ENCODE measurements at regions not wholly inside any gene's neighbourhood (a gene's known extent, or its start where the extent isn't known, plus 50 kb on each side); places are given as distances from the start of the nearest gene placed in this dataset.
A peak's percentile ranks its signal among the peaks of the same experiment; 100 is the strongest.

- in situ Hi-C loops (cut with MboI; ENCODE audit: low pct_unique_long_range_greater_than_20kb, low sequenced_read_pairs) = no loop called here
- no peak for DNase-seq
Measured at GRCh38 chr14:25911831-25912230, 686.0 kb downstream of the NOVA1 start.

- DNase-seq = no peak
- in situ Hi-C loops (cut with MboI; ENCODE audit: low pct_unique_long_range_greater_than_20kb, low sequenced_read_pairs) = no loop called here
Measured at GRCh38 chr14:25909045-25909747, 688.6 kb downstream of the NOVA1 start.

GRCh38 chr14:25908277-25909044 lies 689.4 kb downstream of the NOVA1 start:
- DNase-seq = no peak
- in situ Hi-C loops (cut with MboI; ENCODE audit: low pct_unique_long_range_greater_than_20kb, low sequenced_read_pairs) = no loop called here

GRCh38 chr14:25904446-25904845 lies 693.4 kb downstream of the NOVA1 start:
- in situ Hi-C loops (cut with MboI; ENCODE audit: low pct_unique_long_range_greater_than_20kb, low sequenced_read_pairs) = no loop called here
- no peak for DNase-seq

GRCh38 chr14:25899197-25899596 lies 698.6 kb downstream of the NOVA1 start:
- DNase-seq = no peak
- in situ Hi-C loops (cut with MboI; ENCODE audit: low pct_unique_long_range_greater_than_20kb, low sequenced_read_pairs) = no loop called here

- no peak for DNase-seq
- in situ Hi-C loops (cut with MboI; ENCODE audit: low pct_unique_long_range_greater_than_20kb, low sequenced_read_pairs) = no loop called here
Measured at GRCh38 chr14:25896777-25897176, 701.1 kb downstream of the NOVA1 start.

- DNase-seq = no peak
- in situ Hi-C loops (cut with MboI; ENCODE audit: low pct_unique_long_range_greater_than_20kb, low sequenced_read_pairs) = no loop called here
Measured at GRCh38 chr14:25895740-25896139, 702.1 kb downstream of the NOVA1 start.

- no peak for DNase-seq
- in situ Hi-C loops (cut with MboI; ENCODE audit: low pct_unique_long_range_greater_than_20kb, low sequenced_read_pairs) = no loop called here
Measured at GRCh38 chr14:25887251-25887878, 710.5 kb downstream of the NOVA1 start.

- in situ Hi-C loops (cut with MboI; ENCODE audit: low pct_unique_long_range_greater_than_20kb, low sequenced_read_pairs) = no loop called here
- DNase-seq = no peak
Measured at GRCh38 chr14:25884657-25885056, 713.2 kb downstream of the NOVA1 start.

GRCh38 chr14:25882899-25883298 lies 714.9 kb downstream of the NOVA1 start:
- in situ Hi-C loops (cut with MboI; ENCODE audit: low pct_unique_long_range_greater_than_20kb, low sequenced_read_pairs) = no loop called here
- DNase-seq = no peak

GRCh38 chr14:25875475-25875874 lies 722.4 kb downstream of the NOVA1 start:
- no peak for DNase-seq
- in situ Hi-C loops (cut with MboI; ENCODE audit: low pct_unique_long_range_greater_than_20kb, low sequenced_read_pairs) = no loop called here

- DNase-seq = no peak
- in situ Hi-C loops (cut with MboI; ENCODE audit: low pct_unique_long_range_greater_than_20kb, low sequenced_read_pairs) = no loop called here
Measured at GRCh38 chr14:25869854-25870253, 728.0 kb downstream of the NOVA1 start.

- DNase-seq = peak; percentile 1
- in situ Hi-C loops (cut with MboI; ENCODE audit: low pct_unique_long_range_greater_than_20kb, low sequenced_read_pairs) = no loop called here
Measured at GRCh38 chr14:25868521-25869314, 729.1 kb downstream of the NOVA1 start.

- in situ Hi-C loops (cut with MboI; ENCODE audit: low pct_unique_long_range_greater_than_20kb, low sequenced_read_pairs) = no loop called here
- DNase-seq = no peak
Measured at GRCh38 chr14:25861406-25861805, 736.4 kb downstream of the NOVA1 start.

- DNase-seq = no peak
- in situ Hi-C loops (cut with MboI; ENCODE audit: low pct_unique_long_range_greater_than_20kb, low sequenced_read_pairs) = no loop called here
Measured at GRCh38 chr14:25848601-25849000, 749.2 kb downstream of the NOVA1 start.

GRCh38 chr14:25846246-25846645 lies 751.6 kb downstream of the NOVA1 start:
- no peak for DNase-seq
- in situ Hi-C loops (cut with MboI; ENCODE audit: low pct_unique_long_range_greater_than_20kb, low sequenced_read_pairs) = no loop called here

- in situ Hi-C loops (cut with MboI; ENCODE audit: low pct_unique_long_range_greater_than_20kb, low sequenced_read_pairs) = no loop called here
- DNase-seq = no peak
Measured at GRCh38 chr14:25843481-25844470, 754.1 kb downstream of the NOVA1 start.

GRCh38 chr14:25841226-25841625 lies 756.6 kb downstream of the NOVA1 start:
- no peak for DNase-seq
- in situ Hi-C loops (cut with MboI; ENCODE audit: low pct_unique_long_range_greater_than_20kb, low sequenced_read_pairs) = no loop called here
